ENCODE measurements at regions not wholly inside any gene's neighbourhood (a gene's known extent, or its start where the extent isn't known, plus 50 kb on each side); places are given as distances from the start of the nearest gene placed in this dataset.
"Not testable (repeated sequence)": the region's sequence is repeated elsewhere in the genome, so short reads cannot be mapped to it uniquely, and the experiment has no call there.

- Histone ChIP-seq H4K20me1 (ENCODE audit: insufficient read depth, low read length) (no peaks in the 10 kb centered on the region), H3K9ac (ENCODE audit: insufficient read depth, low read length, poor library complexity, severe bottlenecking) (no peak overlapping the region), H3K4me2 (replicated peaks; ENCODE audit: extremely low read depth, low read length, poor library complexity, severe bottlenecking) (no peak overlapping the region), H3K27ac (ENCODE audit: low read depth in 1 of 2, low read length in 2 of 2) (no peak overlapping the region), H3K27me3 (ENCODE audit: control insufficient read depth in 2 of 2, insufficient read depth in 2 of 2, low read length in 2 of 2) (no peaks in the 10 kb centered on the region), H3K4me3 (replicated peaks in 1 of 3; ENCODE audit: low read depth in 2 of 3, low read length in 3 of 3) (no peak overlapping the region), H2AFZ (ENCODE audit: insufficient read depth, low read depth, low read length, poor library complexity, severe bottlenecking) (no peak overlapping the region), H3K9me3 (replicated peaks in 1 of 2; ENCODE audit: control insufficient read depth in 1 of 2, insufficient read depth in 1 of 2, low read length in 2 of 2) (no peaks in the 10 kb centered on the region), H3K79me2 (ENCODE audit: insufficient read depth, low read length) (no peaks in the 10 kb centered on the region), H3K36me3 (replicated peaks in 1 of 2; ENCODE audit: control insufficient read depth in 1 of 2, insufficient read depth in 2 of 2, low read length in 2 of 2) (no peaks in the 10 kb centered on the region), H3K4me1 (ENCODE audit: control insufficient read depth in 1 of 2, insufficient read depth in 2 of 2, low read length in 2 of 2) (no peaks in the 10 kb centered on the region)
- no peak for TF ChIP-seq CTCF (IDR thresholded peaks at IDR 0.05)
- intact Hi-C loops (cut with micrococcal nuclease) = loop anchor here (10.0 kb wide), 2 partner anchors 206 to 296 kb away; partner anchors contain the start of gene DUSP6 (in 1 of the 2)
- Mint-ChIP-seq H3K4me1 (peaks cover 14% of the 10 kb centered on the region), H3K27me3 (ENCODE audit: low read depth in 3 of 3) (peaks cover 0 to 3% (median 0%) of the 10 kb centered on the region in 3 donors), H3K4me3 (no peak overlapping the region), H3K9me3 (peaks cover 0 to 6% (median 3%) of the 10 kb centered on the region in 7 donors), H3K27ac (no peak overlapping the region), H3K36me3 (peaks cover 0 to 3% of the 10 kb centered on the region in 2 donors)
- DNase-seq = no peak
Observed at GRCh38 chr12:89058402-89058801, 293.9 kb downstream of the DUSP6 start.

- DNase-seq; H2AFZ ChIP-seq (ENCODE audit: insufficient read depth, low read depth, low read length, poor library complexity, severe bottlenecking); H3K4me2 ChIP-seq (replicated peaks; ENCODE audit: extremely low read depth, low read length, poor library complexity, severe bottlenecking); H3K4me3 ChIP-seq (replicated peaks in 1 of 3; ENCODE audit: low read depth in 2 of 3, low read length in 3 of 3); H3K27me3 ChIP-seq (ENCODE audit: control insufficient read depth in 2 of 2, insufficient read depth in 2 of 2, low read length in 2 of 2); H3K9me3 Mint-ChIP-seq; H3K9ac ChIP-seq (ENCODE audit: insufficient read depth, low read length, poor library complexity, severe bottlenecking); H3K4me3 Mint-ChIP-seq; H3K79me2 ChIP-seq (ENCODE audit: insufficient read depth, low read length); H3K27me3 Mint-ChIP-seq (ENCODE audit: low read depth in 3 of 3); H3K27ac Mint-ChIP-seq; H3K36me3 Mint-ChIP-seq; H4K20me1 ChIP-seq (ENCODE audit: insufficient read depth, low read length); H3K27ac ChIP-seq (ENCODE audit: low read depth in 1 of 2, low read length in 2 of 2); H3K9me3 ChIP-seq (replicated peaks in 1 of 2; ENCODE audit: control insufficient read depth in 1 of 2, insufficient read depth in 1 of 2, low read length in 2 of 2); H3K36me3 ChIP-seq (replicated peaks in 1 of 2; ENCODE audit: control insufficient read depth in 1 of 2, insufficient read depth in 2 of 2, low read length in 2 of 2): not testable (repeated sequence)
- peaks cover 21% of the 10 kb centered on the region for H3K4me1 Mint-ChIP-seq
- peaks cover 12% of the 10 kb centered on the region in 2 donors for H3K4me1 ChIP-seq (ENCODE audit: control insufficient read depth in 1 of 2, insufficient read depth in 2 of 2, low read length in 2 of 2)
- intact Hi-C loops (cut with micrococcal nuclease) = loop anchor here (5.0 to 10.0 kb wide), 3 partner anchors 211 to 408 kb away; partner anchors contain the start of gene DUSP6 (in 1 of the 2)
- WGBS (ENCODE audit: insufficient coverage) = no CpG with 5 or more reads among the region's 4 CpGs
Observed at GRCh38 chr12:89053817-89054216, 298.5 kb downstream of the DUSP6 start.

Measured in CD14-positive monocyte (primary cell).